PFSK-1 (cell line): ENCODE measurements at regions not wholly inside any gene's neighbourhood (a gene's known extent, or its start where the extent isn't known, plus 50 kb on each side); places are given as distances from the start of the nearest gene placed in this dataset.

Source experiments
- FOXP2 ChIP-seq: optimal IDR thresholded peaks from 2 replicates; pipeline ENCODE3; 2011; ENCODE audit warnings: borderline replicate concordance, control low read depth, inconsistent platforms; ENCODE audit not compliant: insufficient read depth; ENCODE audit errors: extremely low read length, extremely low read depth
- POLR2AphosphoS5 ChIP-seq: IDR thresholded peaks from 2 replicates; pipeline ENCODE4 v1.6.1; 2012; ENCODE audit warnings: low read depth, mild to moderate bottlenecking, control low read depth, low read length, moderate library complexity
- SIN3A ChIP-seq: IDR thresholded peaks from 2 replicates; pipeline ENCODE4 v1.6.1; 2012; ENCODE audit warnings: mild to moderate bottlenecking, low read length, moderate library complexity, borderline replicate concordance; ENCODE audit not compliant: insufficient read depth
- TAF1 ChIP-seq: IDR thresholded peaks from 2 replicates; pipeline ENCODE4 v1.6.1; 2012; ENCODE audit warnings: low read length, control low read depth, borderline replicate concordance; ENCODE audit not compliant: insufficient read depth
- TF ChIP-seq, protein P1 (sequence below), 2 experiments: IDR thresholded peaks; 2 replicates each; pipeline versions ENCODE4 v1.6.1 to v1.8.0; 2011 to 2012; ENCODE audit warnings: low read depth in 2 of 2, low read length in 2 of 2, control low read depth in 1 of 2, inconsistent platforms in 1 of 2, mild to moderate bottlenecking in 1 of 2, moderate library complexity in 1 of 2; ENCODE audit not compliant: insufficient read depth in 1 of 2

GRCh38 chr9:7403839-7404487 lies 395.6 kb downstream of the DMAC1 start:
- TF ChIP-seq TAF1 (no peak), SIN3A (no peak), FOXP2 (no peak), POLR2AphosphoS5 (no peak)
- TF ChIP-seq, protein P1, sequence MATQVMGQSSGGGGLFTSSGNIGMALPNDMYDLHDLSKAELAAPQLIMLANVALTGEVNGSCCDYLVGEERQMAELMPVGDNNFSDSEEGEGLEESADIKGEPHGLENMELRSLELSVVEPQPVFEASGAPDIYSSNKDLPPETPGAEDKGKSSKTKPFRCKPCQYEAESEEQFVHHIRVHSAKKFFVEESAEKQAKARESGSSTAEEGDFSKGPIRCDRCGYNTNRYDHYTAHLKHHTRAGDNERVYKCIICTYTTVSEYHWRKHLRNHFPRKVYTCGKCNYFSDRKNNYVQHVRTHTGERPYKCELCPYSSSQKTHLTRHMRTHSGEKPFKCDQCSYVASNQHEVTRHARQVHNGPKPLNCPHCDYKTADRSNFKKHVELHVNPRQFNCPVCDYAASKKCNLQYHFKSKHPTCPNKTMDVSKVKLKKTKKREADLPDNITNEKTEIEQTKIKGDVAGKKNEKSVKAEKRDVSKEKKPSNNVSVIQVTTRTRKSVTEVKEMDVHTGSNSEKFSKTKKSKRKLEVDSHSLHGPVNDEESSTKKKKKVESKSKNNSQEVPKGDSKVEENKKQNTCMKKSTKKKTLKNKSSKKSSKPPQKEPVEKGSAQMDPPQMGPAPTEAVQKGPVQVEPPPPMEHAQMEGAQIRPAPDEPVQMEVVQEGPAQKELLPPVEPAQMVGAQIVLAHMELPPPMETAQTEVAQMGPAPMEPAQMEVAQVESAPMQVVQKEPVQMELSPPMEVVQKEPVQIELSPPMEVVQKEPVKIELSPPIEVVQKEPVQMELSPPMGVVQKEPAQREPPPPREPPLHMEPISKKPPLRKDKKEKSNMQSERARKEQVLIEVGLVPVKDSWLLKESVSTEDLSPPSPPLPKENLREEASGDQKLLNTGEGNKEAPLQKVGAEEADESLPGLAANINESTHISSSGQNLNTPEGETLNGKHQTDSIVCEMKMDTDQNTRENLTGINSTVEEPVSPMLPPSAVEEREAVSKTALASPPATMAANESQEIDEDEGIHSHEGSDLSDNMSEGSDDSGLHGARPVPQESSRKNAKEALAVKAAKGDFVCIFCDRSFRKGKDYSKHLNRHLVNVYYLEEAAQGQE (IDR thresholded peaks at IDR 0.05; ENCODE audit: insufficient read depth in 1 of 2, low read depth in 2 of 2, low read length in 2 of 2) = no peak

DNA sequence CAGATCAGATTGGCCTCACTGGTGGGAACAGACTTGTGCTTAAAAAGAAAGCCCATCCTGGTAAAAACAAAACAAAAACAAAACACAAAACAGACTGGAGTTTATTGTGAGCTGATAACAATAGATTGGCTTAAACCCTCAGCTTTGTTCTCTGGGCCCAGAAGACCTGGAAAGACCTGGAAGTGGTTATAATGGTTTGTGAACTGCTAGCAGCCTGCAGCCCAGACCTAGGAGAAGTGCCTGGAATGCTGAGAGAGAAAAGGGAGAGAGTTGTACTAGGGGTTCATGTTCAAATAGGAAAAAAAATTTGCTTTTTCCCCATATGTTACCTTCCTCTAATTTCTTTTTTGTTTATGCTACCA lies 396.6 kb downstream of the DMAC1 start:
- TF ChIP-seq TAF1 (no peak), SIN3A (no peak), POLR2AphosphoS5 (no peak), FOXP2 (no peak)
- TF ChIP-seq, protein P1 (IDR thresholded peaks at IDR 0.05; ENCODE audit: insufficient read depth in 1 of 2, low read depth in 2 of 2, low read length in 2 of 2) = no peak

DNA sequence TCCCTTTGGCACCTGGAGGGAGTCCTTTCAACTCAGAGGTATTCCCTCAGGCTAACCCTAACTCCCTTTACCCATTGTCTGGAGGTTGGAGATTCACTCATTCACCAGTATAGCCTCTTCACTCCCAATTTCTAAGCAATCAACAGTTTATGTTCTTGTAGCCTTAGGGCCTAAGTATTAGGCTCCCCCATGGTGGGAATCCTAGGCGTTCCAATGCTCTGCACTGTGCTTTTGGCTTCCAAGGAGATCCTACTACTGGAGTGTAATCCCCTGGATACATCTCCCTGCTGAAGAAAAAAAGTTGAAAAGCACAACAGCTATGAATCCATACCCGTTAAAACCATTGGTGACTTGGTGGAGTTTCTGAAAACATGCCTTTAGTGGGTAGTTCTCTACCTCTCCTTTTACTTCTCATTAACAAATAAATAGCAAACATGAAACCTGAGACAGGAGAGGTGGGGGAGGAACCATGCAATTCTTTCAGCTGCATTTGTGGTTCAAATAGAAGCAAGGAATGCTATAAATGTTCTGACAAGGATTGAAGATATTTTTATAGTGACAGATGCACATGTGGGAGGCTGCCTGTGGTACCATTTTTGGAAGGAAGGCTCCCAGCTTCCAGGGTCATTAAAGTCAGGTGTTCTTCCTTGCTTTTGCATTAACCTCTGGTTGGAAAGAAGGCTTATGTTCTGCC lies 397.1 kb downstream of the DMAC1 start:
- no peak for TF ChIP-seq FOXP2
- TF ChIP-seq, protein P1 (IDR thresholded peaks at IDR 0.05; ENCODE audit: insufficient read depth in 1 of 2, low read depth in 2 of 2, low read length in 2 of 2) = no peak
- TF ChIP-seq TAF1 = no peak

GRCh38 chr9:7401116-7401515 lies 398.5 kb downstream of the DMAC1 start:
- TF ChIP-seq TAF1 = no peak
- TF ChIP-seq, protein P1 (IDR thresholded peaks at IDR 0.05; ENCODE audit: insufficient read depth in 1 of 2, low read depth in 2 of 2, low read length in 2 of 2) = no peak
- no peak for TF ChIP-seq SIN3A
- no peak for TF ChIP-seq FOXP2
- no peak for TF ChIP-seq POLR2AphosphoS5
